ENCODE measurements at regions not wholly inside any gene's neighbourhood (a gene's known extent, or its start where the extent isn't known, plus 50 kb on each side); places are given as distances from the start of the nearest gene placed in this dataset.

DNA sequence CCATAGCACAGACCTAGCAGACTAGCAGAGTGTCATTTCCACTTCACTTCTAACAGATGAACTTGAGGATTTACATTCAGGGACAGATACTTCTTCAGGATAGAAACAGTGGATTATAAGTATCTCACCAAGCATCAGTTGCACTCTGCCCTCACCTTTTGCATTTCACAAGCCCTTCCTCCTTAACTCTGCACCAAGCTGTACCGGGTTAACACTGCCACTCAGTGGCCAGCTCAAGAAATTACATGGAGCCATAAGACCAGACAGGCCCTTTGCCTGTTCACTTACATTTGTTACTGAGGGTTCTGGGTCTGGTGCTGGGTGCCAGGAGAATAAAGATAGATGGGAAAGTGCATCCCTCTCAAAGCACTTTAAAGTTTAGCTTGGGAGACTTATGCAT is 309.8 kb downstream of the SHANK2 start:
- H3K27me3 ChIP-seq (ENCODE audit: insufficient read depth, low read depth): no peaks in the 10 kb centered on the region
- no peak for DNase-seq
- no peaks in the 10 kb centered on the region for H4K20me1 ChIP-seq (ENCODE audit: insufficient read depth)
- no peak overlapping the region for H3K27ac ChIP-seq
- TF ChIP-seq EZH2 (IDR thresholded peaks at IDR 0.05; ENCODE audit: low read depth): no peak
- TF ChIP-seq CTCF (conservative IDR thresholded peaks at IDR 0.05): peak; percentile 71
- intact Hi-C loops (cut with micrococcal nuclease; ENCODE audit: unreplicated experiment): no loop called here
- no peak overlapping the region for H3K4me3 ChIP-seq
- H3K9me3 ChIP-seq (ENCODE audit: insufficient read depth, low read depth): peaks cover 17% of the 10 kb centered on the region
- H3K79me2 ChIP-seq (ENCODE audit: low read depth): no peaks in the 10 kb centered on the region
- no peaks in the 10 kb centered on the region for H3K9me2 ChIP-seq (ENCODE audit: insufficient read depth)
- no peak overlapping the region for H3K4me2 ChIP-seq
- no peak overlapping the region for H2AFZ ChIP-seq
- 0 out of 2 replicates have a peak, but pooled peaks cover 6% of the 10 kb centered on the region for H3K36me3 ChIP-seq (ENCODE audit: low read depth)
- H3K4me1 ChIP-seq (replicated peaks; ENCODE audit: insufficient read depth): no peaks in the 10 kb centered on the region
- ChIA-PET CTCF (interaction anchor here (0.5 kb wide), 2 partner anchors 557 to 886 kb away, joined by 4 to 10 read pairs; no protein-coding TSS in a partner anchor), POLR2A (ENCODE audit: unreplicated experiment) (no interaction called here)
- no peaks in the 10 kb centered on the region for H3F3A ChIP-seq (ENCODE audit: insufficient read depth, low read depth)
- BruUV-seq (replicated peaks): no TSS peak

DNA sequence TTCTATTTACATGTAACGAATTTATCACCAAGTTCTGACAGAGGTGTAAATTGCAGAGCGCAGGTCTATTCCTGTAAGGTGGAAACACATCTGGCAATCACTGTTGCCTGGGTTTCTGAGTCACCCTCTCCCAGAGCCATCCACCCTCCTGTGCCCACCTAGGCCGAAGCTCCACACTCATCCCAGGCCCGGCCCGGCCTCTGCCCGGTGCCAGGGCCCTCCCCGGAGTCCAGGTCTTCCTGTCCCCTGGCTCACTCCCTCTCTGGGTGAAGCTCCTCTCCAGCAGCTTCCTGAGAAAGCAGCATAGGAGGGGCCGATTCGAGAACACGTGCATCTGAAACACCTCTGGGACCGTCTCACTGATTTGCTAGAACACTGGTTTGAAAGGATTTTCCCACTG is 308.2 kb downstream of the SHANK2 start:
- H4K20me1 ChIP-seq (ENCODE audit: insufficient read depth): no peaks in the 10 kb centered on the region
- H2AFZ ChIP-seq: no peak overlapping the region
- TF ChIP-seq CTCF (conservative IDR thresholded peaks at IDR 0.05) (no peak), EZH2 (IDR thresholded peaks at IDR 0.05; ENCODE audit: low read depth) (no peak)
- CTCF ChIA-PET: no interaction called here
- BruUV-seq (replicated peaks): no TSS peak
- peaks cover 17% of the 10 kb centered on the region for H3K9me3 ChIP-seq (ENCODE audit: insufficient read depth, low read depth)
- 0 out of 2 replicates have a peak, but pooled peaks cover 6% of the 10 kb centered on the region for H3K36me3 ChIP-seq (ENCODE audit: low read depth)
- no peaks in the 10 kb centered on the region for H3K79me2 ChIP-seq (ENCODE audit: low read depth)
- no peak for DNase-seq
- POLR2A ChIA-PET (ENCODE audit: unreplicated experiment): no interaction called here
- H3F3A ChIP-seq (ENCODE audit: insufficient read depth, low read depth): no peaks in the 10 kb centered on the region
- no peak overlapping the region for H3K4me3 ChIP-seq
- H3K4me1 ChIP-seq (replicated peaks; ENCODE audit: insufficient read depth): no peaks in the 10 kb centered on the region
- H3K27me3 ChIP-seq (ENCODE audit: insufficient read depth, low read depth): no peaks in the 10 kb centered on the region
- no peak overlapping the region for H3K27ac ChIP-seq
- intact Hi-C loops (cut with micrococcal nuclease; ENCODE audit: unreplicated experiment): no loop called here
- no peaks in the 10 kb centered on the region for H3K9me2 ChIP-seq (ENCODE audit: insufficient read depth)
- no peak overlapping the region for H3K4me2 ChIP-seq

- no TSS peak for BruUV-seq (replicated peaks)
- ChIA-PET CTCF (no interaction called here), POLR2A (ENCODE audit: unreplicated experiment) (no interaction called here)
Measured at GRCh38 chr11:70944636-70945035, 307.7 kb downstream of the SHANK2 start.

More at GRCh38 chr11:70944636-70945035, 307.7 kb downstream of the SHANK2 start:
- H3K27ac ChIP-seq: no peak overlapping the region
- H3K79me2 ChIP-seq (ENCODE audit: low read depth): no peaks in the 10 kb centered on the region
- H3K9me3 ChIP-seq (ENCODE audit: insufficient read depth, low read depth): peaks cover 17% of the 10 kb centered on the region
- H3K4me1 ChIP-seq (replicated peaks; ENCODE audit: insufficient read depth): no peaks in the 10 kb centered on the region
- no peak for DNase-seq
- peak; percentile 35; the same call in 1 of the 2 replicates for TF ChIP-seq CTCF (conservative IDR thresholded peaks at IDR 0.05)
- no peak for TF ChIP-seq EZH2 (IDR thresholded peaks at IDR 0.05; ENCODE audit: low read depth)
- H3K36me3 ChIP-seq (ENCODE audit: low read depth): 0 out of 2 replicates have a peak, but pooled peaks cover 6% of the 10 kb centered on the region
- intact Hi-C loops (cut with micrococcal nuclease; ENCODE audit: unreplicated experiment): no loop called here
- H4K20me1 ChIP-seq (ENCODE audit: insufficient read depth): no peaks in the 10 kb centered on the region
- H3K4me3 ChIP-seq: no peak overlapping the region
- no peaks in the 10 kb centered on the region for H3F3A ChIP-seq (ENCODE audit: insufficient read depth, low read depth)
- no peak overlapping the region for H3K4me2 ChIP-seq
- H2AFZ ChIP-seq: no peak overlapping the region
- H3K9me2 ChIP-seq (ENCODE audit: insufficient read depth): no peaks in the 10 kb centered on the region
- no peaks in the 10 kb centered on the region for H3K27me3 ChIP-seq (ENCODE audit: insufficient read depth, low read depth)
